Panc1 (cell line): ENCODE measurements at regions not wholly inside any gene's neighbourhood (a gene's known extent, or its start where the extent isn't known, plus 50 kb on each side); places are given as distances from the start of the nearest gene placed in this dataset.

ENCODE experiments used
- ATAC-seq: fragments of 200-7000 bp; cut with Tn5 transposase; 2 replicates; pipeline ENCODE4 v1.9.1; 2020; ENCODE audit warnings: mild to moderate bottlenecking, moderate library complexity
- BruUV-seq: library from RNA; stranded (reverse); fragments of 400-500 nt; replicated peaks from 2 replicates; lab custom pipeline; 2021; lab: Mats Ljungman, UMichigan
- CTCF ChIA-PET: fragments of 300-600 bp; sonication (Branson Sonifier 250); formaldehyde crosslinking; loops from one replicate; lab custom pipeline; 2022; ENCODE audit warnings: antibody characterized with exemption; lab: Charles Lee
- POLR2A ChIA-PET: fragments of 300-600 bp; sonication (Branson Sonifier 250); formaldehyde crosslinking; loops from one replicate; lab custom pipeline; 2022; ENCODE audit warnings: antibody characterized with exemption; lab: Charles Lee
- DNase-seq: peaks from one replicate; pipeline ENCODE4 v3.0.0-alpha.2; 2010; ENCODE audit warnings: low read depth, low spot score
- H3K27ac ChIP-seq: 2 replicates; pipeline ENCODE4 v1.5.1; 2011; ENCODE audit warnings: mild to moderate bottlenecking, low read length, inconsistent platforms
- H3K27me3 ChIP-seq: fragments of 200-500 bp; sonication (Bioruptor generic); 2 replicates; pipeline ENCODE4 v1.6.0; 2014; ENCODE audit warnings: low read length, inconsistent platforms; ENCODE audit not compliant: control insufficient read depth, insufficient read depth
- H3K36me3 ChIP-seq: fragments of 200-500 bp; sonication (Bioruptor generic); 2 replicates; pipeline ENCODE4 v1.5.1; 2014; ENCODE audit warnings: inconsistent platforms, mild to moderate bottlenecking, low read length, moderate library complexity; ENCODE audit not compliant: control insufficient read depth, insufficient read depth
- H3K4me1 ChIP-seq: 2 replicates; pipeline ENCODE4 v1.5.1; 2011; ENCODE audit warnings: inconsistent platforms, mild to moderate bottlenecking, low read length, moderate library complexity; ENCODE audit not compliant: control insufficient read depth, insufficient read depth
- H3K4me3 ChIP-seq, 2 experiments: 2 replicates each; pipeline ENCODE4 v1.5.1; 2011 to 2012; ENCODE audit warnings: low read depth in 2 of 2, low read length in 2 of 2, mild to moderate bottlenecking in 2 of 2, inconsistent platforms in 1 of 2, moderate library complexity in 1 of 2
- H3K9me3 ChIP-seq: fragments of 200-500 bp; sonication (Bioruptor generic); 2 replicates; pipeline ENCODE4 v1.5.1; 2014; ENCODE audit warnings: low read depth, mild to moderate bottlenecking, inconsistent platforms, low read length, moderate library complexity; ENCODE audit not compliant: control insufficient read depth, insufficient read depth
- POLR2AphosphoS5 ChIP-seq: IDR thresholded peaks from 2 replicates; pipeline ENCODE4 v1.6.1; 2012; ENCODE audit warnings: mild to moderate bottlenecking, low read depth, low read length, moderate library complexity
- SIN3A ChIP-seq: IDR thresholded peaks from 2 replicates; pipeline ENCODE4 v1.6.1; 2012; ENCODE audit warnings: low read depth, mild to moderate bottlenecking, low read length, moderate library complexity, borderline replicate concordance; ENCODE audit not compliant: insufficient read depth
- TCF7L2 ChIP-seq: IDR thresholded peaks from 2 replicates; pipeline ENCODE4 v1.6.1; 2011; ENCODE audit warnings: mild to moderate bottlenecking, low read depth, low read length, inconsistent platforms
- in situ Hi-C: cut with HindIII; loops from 2 replicates; pipeline ENCODE4 v1.10.0; 2016; ENCODE audit warnings: low sequenced_read_pairs, low pct_unique_long_range_greater_than_20kb
- intact Hi-C: fragments of 100-400 bp; cut with micrococcal nuclease; formaldehyde crosslinking; loops from one replicate; pipeline ENCODE4 v1.10.0; 2022; ENCODE audit not compliant: unreplicated experiment
- TF ChIP-seq, protein P1 (sequence below): fragments of 450-650 bp; IDR thresholded peaks from 2 replicates; pipeline ENCODE4 v1.5.1; 2017; ENCODE audit warnings: mild to moderate bottlenecking
- TF ChIP-seq, protein P2 (sequence below), 2 experiments: IDR thresholded peaks; 2 replicates each; pipeline ENCODE4 v1.6.1; 2011 to 2012; ENCODE audit warnings: low read depth in 2 of 2, control low read depth in 1 of 2, low read length in 1 of 2, mild to moderate bottlenecking in 1 of 2, moderate library complexity in 1 of 2; ENCODE audit not compliant: insufficient read depth in 1 of 2

DNA sequence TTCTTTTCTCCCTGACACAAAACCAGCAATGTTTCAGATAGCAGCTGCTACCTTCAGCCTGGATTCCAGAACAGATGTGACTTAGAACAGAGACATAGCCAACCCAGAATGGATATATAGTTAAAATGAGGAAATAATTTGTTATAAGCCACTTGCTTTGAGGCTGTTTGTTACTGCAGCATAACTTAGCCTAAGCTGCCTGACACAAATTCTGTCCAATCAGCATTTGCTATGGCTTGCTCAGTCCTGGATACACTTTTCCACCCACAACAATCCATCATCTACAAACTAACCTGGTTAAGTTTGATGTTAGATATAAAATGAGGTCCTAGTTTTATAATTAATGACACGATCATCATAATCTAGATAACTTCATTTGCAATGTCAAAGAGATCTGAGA is 480.4 kb downstream of the NR4A2 start:
- intact Hi-C loops (no loop called here), in situ Hi-C loops (no loop called here)
- BruUV-seq, result no TSS peak
- no peaks in the 10 kb centered on the region for H3K4me1 ChIP-seq
- no peak overlapping the region for H3K27ac ChIP-seq
- H3K27me3 ChIP-seq, result no peaks in the 10 kb centered on the region
- H3K4me3 ChIP-seq, result no peak overlapping the region
- no peak for DNase-seq
- no peaks in the 10 kb centered on the region for H3K9me3 ChIP-seq
- ATAC-seq, result no peak
- H3K36me3 ChIP-seq, result no peaks in the 10 kb centered on the region
- CTCF ChIA-PET, result no interaction called here
- TF ChIP-seq, protein P1, sequence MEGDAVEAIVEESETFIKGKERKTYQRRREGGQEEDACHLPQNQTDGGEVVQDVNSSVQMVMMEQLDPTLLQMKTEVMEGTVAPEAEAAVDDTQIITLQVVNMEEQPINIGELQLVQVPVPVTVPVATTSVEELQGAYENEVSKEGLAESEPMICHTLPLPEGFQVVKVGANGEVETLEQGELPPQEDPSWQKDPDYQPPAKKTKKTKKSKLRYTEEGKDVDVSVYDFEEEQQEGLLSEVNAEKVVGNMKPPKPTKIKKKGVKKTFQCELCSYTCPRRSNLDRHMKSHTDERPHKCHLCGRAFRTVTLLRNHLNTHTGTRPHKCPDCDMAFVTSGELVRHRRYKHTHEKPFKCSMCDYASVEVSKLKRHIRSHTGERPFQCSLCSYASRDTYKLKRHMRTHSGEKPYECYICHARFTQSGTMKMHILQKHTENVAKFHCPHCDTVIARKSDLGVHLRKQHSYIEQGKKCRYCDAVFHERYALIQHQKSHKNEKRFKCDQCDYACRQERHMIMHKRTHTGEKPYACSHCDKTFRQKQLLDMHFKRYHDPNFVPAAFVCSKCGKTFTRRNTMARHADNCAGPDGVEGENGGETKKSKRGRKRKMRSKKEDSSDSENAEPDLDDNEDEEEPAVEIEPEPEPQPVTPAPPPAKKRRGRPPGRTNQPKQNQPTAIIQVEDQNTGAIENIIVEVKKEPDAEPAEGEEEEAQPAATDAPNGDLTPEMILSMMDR, result no peak
- TF ChIP-seq TCF7L2 (no peak), POLR2AphosphoS5 (no peak), SIN3A (no peak)
- TF ChIP-seq, protein P2, sequence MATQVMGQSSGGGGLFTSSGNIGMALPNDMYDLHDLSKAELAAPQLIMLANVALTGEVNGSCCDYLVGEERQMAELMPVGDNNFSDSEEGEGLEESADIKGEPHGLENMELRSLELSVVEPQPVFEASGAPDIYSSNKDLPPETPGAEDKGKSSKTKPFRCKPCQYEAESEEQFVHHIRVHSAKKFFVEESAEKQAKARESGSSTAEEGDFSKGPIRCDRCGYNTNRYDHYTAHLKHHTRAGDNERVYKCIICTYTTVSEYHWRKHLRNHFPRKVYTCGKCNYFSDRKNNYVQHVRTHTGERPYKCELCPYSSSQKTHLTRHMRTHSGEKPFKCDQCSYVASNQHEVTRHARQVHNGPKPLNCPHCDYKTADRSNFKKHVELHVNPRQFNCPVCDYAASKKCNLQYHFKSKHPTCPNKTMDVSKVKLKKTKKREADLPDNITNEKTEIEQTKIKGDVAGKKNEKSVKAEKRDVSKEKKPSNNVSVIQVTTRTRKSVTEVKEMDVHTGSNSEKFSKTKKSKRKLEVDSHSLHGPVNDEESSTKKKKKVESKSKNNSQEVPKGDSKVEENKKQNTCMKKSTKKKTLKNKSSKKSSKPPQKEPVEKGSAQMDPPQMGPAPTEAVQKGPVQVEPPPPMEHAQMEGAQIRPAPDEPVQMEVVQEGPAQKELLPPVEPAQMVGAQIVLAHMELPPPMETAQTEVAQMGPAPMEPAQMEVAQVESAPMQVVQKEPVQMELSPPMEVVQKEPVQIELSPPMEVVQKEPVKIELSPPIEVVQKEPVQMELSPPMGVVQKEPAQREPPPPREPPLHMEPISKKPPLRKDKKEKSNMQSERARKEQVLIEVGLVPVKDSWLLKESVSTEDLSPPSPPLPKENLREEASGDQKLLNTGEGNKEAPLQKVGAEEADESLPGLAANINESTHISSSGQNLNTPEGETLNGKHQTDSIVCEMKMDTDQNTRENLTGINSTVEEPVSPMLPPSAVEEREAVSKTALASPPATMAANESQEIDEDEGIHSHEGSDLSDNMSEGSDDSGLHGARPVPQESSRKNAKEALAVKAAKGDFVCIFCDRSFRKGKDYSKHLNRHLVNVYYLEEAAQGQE (IDR thresholded peaks at IDR 0.05; ENCODE audit: insufficient read depth in 1 of 2, low read depth in 2 of 2, low read length in 1 of 2), result no peak
- POLR2A ChIA-PET, result no interaction called here

DNA sequence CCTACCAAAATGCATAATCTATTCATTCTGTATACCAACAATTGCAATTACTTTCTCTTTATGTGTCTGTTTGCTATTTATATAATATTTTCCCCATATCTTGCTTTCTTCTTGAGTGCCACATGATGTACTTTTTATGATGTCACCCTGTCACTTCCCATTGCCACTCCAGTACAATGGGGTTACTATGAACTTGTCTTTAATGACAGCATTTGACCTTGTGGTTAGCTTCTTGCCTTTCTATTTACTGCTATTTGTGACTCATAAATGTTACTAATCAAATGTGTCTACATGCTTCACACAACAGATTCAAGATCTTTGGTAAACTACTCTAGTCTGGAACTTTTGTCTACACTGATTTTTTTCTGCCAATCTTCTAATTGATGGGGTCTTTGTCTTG is 486.3 kb downstream of the NR4A2 start:
- TF ChIP-seq, protein P1, result no peak
- TF ChIP-seq, protein P2 (IDR thresholded peaks at IDR 0.05; ENCODE audit: insufficient read depth in 1 of 2, low read depth in 2 of 2, low read length in 1 of 2), result no peak
- no peak for TF ChIP-seq SIN3A
- no peak for TF ChIP-seq POLR2AphosphoS5
- no peak for TF ChIP-seq TCF7L2

More for the DNA sequence above, 486.3 kb downstream of the NR4A2 start:
- POLR2A ChIA-PET, result no interaction called here
- ATAC-seq, result no peak
- H3K9me3 ChIP-seq, result no peaks in the 10 kb centered on the region
- H3K27me3 ChIP-seq, result no peaks in the 10 kb centered on the region
- H3K36me3 ChIP-seq, result no peaks in the 10 kb centered on the region
- in situ Hi-C loops, result no loop called here
- no peak for DNase-seq
- H3K27ac ChIP-seq, result no peak overlapping the region
- BruUV-seq, result no TSS peak
- intact Hi-C loops, result no loop called here
- CTCF ChIA-PET, result no interaction called here
- no peak overlapping the region for H3K4me3 ChIP-seq
- H3K4me1 ChIP-seq, result no peaks in the 10 kb centered on the region
